Endometrial microvascular endothelial cells (primary cell): ENCODE measurements at regions not wholly inside any gene's neighbourhood (a gene's known extent, or its start where the extent isn't known, plus 50 kb on each side); places are given as distances from the start of the nearest gene placed in this dataset.

Experiments
- in situ Hi-C: cut with HindIII; loops from 2 replicates; pipeline ENCODE4 v1.10.0; 2017; ENCODE audit warnings: low sequenced_read_pairs, low pct_unique_long_range_greater_than_20kb; ENCODE audit errors: inconsistent ontology term

DNA sequence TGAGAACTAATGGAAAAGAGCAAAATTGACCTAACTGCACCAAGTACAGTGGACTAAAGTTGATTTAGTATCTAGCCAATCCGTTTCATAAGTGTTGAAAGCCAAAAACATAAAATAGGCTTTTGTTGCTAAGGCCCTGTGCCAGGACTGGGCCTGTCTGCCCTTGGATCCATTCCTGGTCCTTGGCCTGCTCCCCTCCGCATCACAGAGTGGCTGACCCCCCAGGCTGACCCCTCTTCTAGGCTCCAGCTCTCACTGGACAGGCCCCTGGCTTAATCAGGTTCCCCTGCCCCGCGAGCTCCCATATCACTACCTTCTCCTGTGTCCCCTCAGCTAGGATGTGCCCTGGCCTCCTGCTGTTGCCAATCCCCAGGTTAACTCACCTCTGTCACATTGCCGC, 313.6 kb upstream of the MYOCD start:
- in situ Hi-C loops = no loop called here

DNA sequence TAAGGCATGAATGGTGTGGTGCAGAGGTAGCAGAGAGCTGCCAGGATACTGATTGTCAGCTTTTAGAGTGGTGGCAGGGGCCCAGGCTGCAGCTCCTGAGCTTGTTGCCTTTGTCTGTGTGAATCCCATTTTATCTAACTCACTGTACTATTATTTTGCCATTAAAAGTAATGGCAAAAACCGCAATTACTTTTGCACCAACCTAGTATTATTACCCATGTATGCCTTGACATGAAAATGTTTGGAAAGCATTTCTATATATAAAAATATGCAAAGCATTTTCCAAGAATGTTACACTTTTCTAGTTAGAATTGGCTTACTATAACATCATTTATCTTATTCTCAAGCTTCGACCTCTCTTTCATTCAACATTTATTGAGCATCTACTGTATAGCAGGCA, 308.1 kb upstream of the MYOCD start:
- in situ Hi-C loops = no loop called here

DNA sequence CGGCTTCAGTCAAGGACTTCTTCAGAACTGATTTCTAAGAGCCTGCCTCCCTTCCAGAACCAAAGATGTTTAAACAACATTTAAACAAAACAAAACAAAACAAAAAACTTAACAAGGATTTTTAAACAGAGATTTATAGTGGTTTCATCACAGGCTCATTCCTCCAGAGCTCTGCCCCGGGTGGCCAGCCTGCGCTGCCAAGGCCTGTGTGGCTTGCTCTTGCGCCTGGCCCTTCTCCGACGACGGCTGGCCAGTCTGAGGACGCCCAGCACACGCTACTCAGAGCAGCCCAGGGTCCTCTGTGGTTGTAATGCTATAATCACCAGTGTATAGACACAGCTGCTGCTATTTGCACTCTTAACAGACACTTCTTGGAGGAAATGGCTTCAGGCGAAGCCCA, 307.2 kb upstream of the MYOCD start:
- in situ Hi-C loops = no loop called here

DNA sequence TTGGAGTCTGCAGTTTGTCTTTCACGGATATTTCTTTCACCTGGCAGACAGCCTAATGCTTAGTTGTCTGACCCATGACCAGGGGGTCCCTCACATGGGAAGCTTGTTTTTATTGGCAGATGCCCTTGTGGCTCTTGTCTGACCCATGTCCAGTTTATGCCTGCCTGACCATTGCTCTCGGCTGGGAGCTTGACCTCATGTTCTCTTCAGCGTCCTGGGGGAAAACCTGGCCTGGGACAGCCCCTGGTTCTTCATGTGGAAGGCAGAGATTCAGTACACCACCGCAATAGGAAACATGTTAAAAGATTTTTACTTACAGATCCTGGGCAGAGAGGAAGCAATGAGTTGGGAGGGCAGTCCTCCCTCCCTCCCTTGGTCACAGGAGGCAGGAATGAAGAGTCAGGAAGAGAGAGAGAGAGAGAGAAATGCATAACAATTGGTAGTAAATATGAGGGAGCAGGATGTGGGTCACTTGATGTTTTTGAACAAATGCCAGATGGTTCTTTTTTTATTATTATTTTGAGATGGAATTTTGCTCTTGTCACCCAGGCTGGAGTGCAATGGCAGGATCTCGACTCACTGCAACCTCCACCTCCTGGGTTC, 302.7 kb upstream of the MYOCD start:
- in situ Hi-C loops = no loop called here

DNA sequence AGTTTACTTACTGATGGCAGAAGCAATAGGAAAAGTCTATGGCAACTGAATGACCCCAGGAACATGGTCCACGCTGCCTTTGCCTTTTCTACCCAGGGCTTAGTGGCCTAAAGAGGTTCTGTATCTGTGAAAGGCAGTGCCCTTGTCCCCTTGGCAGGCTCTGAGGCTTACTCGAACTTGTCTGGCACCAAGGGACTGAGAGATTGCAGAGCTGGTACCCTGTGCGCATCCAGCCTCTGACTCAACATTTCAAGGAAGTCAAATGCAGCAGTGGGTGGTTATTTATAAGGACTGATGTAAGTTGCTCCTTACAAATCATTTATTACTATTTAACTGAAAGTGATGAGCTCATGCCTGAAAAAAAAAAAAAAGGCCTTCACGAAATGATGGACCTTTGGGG, 299.9 kb upstream of the MYOCD start:
- in situ Hi-C loops = no loop called here

DNA sequence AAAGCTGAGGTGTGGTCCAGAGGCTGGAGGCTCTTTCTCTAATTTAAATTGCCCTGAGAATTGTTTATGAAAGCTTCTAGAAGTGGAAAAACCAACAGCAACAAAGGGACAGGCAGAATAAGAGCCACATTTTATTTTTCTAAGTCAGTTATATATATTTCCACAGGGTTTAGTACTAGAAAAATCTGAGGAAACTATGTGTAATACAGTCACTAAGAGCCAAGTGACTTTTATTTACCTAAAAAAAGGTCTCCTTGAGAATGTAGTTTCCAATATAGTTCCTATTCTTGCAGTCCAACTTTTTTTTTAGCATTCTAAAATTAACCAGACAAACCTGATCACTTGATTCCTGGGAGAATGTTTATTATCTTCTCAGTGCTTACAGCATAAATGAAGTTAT, 296.6 kb upstream of the MYOCD start:
- in situ Hi-C loops = no loop called here

DNA sequence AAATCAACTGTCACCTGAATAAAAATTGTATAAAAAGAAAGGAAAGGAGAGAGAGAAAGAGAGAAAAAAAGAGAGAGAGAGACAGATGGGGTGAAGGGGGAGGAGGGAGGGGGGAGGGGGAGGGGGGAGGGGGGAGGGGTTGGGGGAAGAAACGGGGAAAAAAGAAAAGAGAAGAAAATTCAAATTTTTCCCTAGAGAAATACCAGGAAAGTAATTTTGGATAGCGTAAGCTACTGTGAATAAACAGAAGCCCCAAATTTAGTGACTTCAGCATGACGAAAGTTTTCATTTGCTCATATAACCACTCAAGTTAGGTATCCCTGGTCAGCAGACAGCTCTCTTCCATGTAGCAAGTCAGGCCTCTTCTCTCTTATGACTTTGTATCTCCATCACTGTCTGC, 289.4 kb upstream of the MYOCD start:
- in situ Hi-C loops = no loop called here

DNA sequence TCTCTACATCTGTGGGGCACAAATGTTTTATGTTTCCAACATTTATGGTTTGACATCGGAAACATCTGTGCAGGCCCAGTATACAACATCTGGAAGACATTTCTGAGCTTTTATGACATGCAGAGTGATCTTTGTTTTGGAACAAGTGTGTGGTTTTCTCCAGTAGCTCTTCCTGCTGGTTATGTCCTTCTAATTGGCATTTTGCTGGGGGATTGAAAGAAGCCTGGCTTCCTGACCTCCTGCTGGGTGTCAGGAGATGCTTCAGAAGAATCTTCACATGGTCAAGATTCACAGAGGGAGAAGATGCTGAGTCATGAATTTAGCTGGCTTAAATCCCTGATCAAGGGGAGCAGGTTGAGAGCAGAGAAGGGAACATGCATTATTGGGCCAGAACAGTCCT, 279.5 kb upstream of the MYOCD start:
- in situ Hi-C loops = no loop called here

DNA sequence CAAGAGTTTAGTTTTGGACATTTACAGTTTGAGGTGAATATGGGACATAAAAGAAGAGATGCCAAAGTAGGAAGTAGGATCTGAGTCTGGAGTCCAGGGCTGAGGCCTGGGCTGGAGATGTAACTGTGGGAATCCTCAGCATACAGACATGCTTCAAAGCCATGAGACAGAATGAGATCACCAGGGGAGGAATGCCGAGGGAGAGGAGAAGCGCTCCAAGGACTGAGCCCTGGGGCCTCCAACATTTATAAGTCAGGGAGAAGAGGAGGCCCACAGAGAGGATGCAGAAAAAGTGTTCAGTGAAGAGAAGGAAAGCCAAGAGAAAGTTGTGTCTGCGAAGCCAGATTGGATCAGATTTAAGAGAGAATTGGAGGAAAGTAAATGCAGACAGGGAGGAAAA, 277.5 kb upstream of the MYOCD start:
- in situ Hi-C loops = no loop called here

DNA sequence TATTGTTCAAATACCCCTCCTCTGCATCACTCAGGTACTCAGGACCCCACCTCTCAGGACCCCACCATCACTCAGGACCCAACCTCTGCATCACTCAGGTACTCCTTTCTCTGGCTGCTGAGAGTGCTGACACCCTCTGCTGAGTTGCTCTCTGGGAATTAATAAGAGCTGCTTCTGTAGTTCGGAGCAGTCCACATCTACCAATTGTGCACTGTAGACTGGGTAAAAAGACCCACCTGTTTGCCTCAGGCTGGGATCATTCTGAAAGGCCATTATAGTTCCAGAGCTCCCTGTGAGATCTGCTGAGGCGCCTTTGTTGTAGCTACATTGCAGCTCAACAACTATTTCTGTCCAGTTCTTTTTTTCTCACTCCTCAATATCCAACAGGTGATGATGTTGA, 276.3 kb upstream of the MYOCD start:
- in situ Hi-C loops = no loop called here

DNA sequence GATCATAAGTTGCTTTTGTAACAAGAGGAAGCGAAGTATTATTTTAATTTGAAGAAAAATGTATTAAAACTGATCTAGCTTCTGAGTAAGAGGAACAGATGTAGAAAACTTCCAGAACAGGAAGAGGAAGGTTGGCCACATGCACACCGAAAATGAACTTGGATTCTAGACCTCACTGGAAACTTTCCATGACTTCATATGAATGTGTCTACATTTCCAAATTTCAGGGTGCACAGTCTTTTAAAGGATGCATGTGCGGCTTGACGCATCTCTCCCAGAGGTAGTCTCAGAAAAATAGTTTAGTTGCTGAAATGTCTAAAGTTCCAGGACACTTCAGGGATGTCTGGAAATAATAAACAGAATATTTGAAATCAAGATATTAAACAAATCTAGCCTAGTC, 275.1 kb upstream of the MYOCD start:
- in situ Hi-C loops = no loop called here

DNA sequence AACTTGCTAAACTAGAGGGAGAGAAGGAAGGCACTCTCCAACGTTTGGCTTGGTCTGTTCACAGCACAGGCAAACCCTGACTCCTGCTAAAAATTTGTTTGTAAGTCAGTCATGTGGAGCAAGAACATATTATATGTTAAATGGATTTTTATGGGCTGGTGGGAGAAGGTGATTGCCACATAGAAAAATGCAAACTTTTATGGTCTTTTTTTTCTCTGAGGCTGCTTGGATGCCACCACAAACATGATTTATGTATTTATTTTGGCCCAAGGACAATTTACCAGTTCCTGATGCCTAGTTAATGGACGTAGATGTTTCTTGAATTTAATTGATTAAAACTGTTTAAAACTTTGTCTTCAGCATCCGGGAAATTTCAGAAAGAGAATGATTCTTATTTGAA, 274.2 kb upstream of the MYOCD start:
- in situ Hi-C loops = no loop called here

DNA sequence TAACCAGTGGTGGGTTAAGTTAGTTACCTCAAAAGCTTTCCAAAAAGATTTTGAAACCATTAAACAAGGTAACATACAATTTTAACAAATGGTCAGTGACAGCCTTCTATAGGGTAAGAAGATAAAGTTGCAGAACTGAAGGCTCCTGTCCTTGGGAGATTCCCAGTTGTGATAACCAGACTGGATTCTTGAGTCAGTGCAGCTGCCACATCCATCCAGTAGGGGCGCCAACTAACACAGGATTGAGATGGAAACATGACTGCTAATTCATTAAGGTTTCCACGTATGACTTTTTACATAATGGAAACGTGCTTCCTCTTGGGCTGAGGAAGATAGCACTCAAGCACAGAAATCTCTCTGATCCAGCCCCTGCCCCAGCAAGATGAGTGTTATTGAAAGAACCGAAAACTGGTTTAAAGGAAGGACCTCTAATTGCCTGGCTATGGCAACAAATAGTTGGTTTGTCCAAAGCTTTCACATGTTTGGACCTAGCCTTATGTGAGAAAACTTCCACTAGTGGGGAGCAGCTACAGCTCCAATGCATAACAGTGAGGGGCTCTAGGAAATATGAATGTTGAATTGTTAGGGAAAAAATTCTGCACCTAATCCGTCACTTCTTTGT, 269.8 kb upstream of the MYOCD start:
- in situ Hi-C loops = no loop called here

DNA sequence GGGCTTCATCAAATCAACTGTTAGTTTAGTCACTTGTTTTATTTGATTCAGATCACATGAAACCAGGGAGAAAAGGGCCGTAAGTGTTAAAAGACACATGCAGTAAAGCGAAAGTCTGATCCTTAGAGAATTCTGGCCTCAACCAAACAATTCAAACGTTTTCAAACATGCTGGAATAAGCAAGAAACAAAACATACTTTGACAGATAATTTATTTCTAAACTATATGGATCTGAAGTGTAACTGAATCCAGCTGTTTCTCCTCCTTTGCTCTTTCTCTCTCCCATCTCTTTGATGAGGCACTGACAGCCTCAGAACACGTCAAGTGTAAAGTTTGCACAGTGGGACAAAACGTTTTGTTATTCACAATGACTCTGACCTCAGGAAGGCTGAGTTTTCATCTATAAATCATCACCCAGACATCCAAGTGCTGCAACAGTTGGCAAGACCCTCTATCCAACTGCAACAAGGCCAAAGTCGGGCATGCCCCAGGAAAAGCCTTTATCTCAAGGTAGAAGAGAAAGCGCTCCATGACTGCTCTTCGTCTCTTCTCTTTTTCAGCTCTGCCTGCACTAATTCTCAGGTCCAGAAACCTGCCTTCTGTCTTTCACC, 267.1 kb upstream of the MYOCD start:
- in situ Hi-C loops = no loop called here

DNA sequence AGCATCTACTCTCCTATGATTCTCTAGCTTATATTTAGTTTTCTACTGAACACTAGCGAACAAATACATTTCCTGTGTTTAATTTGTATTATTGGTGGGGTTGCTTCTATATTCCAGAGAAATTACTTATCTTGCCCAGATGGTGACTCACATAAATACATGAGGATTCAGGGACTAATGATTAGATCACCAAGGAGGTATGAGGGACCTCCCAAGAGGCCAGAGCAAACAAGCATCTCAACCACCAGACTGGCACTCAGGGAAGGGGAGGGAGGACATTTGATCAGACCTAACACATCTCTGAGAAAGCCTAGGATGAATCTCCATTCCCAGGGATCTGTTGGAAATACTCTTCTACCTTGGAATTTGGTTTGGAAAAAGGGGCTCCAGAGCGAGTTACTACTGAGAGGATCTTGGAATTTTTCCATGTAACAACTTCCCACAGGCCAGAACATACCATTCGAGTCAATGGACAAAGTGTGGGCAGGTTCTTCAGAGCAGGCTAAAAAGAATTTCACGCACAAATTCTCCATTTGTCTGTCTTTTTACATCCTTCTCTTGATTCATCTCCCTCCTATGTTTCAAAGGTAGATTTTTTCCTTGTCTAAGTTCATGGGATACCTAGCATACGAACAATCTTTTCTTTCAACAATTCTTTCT, 262.6 kb upstream of the MYOCD start:
- in situ Hi-C loops = no loop called here

DNA sequence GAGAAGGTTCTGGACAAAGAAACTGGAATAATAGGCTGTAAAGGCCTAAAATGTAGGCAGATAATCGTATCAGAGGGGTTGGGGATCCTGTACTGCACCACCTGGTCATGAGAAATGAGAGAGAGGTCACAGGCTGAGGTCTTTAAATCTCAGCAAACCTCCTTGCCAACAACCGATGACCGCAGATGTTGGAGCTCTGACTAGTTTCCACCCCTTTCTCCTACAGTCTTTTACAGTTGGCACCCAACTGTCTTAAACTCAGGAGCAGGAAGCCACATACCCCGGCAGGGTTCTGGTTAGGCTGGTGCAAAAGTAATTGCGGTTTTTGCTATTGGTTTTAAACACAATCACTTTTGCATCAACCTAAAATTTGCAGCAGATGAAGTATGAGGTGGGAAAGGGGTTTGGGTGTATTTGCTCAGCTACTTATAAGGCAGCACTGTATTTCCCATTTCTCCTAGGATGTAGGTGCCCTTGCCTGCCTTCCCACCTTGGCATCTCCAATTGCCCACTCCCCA, 261.8 kb upstream of the MYOCD start:
- in situ Hi-C loops = no loop called here

DNA sequence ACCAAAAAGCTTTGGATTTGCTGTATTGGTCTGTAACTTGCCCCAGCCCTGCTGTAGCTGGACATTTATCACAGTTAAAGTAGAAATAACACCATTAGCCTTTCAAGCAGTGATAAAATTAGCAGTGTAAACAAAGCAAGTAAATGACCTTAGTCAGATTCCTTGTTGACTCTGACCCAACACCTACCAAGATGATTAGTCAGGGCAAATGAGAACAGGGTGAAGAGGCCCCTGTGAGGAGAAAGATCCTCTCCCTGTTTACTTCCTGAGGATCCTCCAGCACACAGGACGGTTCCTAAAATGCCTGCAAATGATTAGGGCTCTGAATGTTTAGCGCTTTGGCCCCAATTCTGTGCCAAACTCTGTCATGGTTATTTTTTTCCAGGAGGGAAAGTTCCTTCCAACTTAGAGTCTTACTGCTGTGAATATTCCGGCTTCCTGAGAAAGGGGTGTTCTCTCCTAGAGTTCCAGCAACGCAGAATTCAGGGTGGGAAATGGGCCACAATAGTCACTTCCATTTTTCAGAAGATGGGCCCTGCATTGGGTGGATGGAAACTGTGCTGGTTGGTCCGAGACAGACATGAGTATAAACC, 259.0 kb upstream of the MYOCD start:
- in situ Hi-C loops = no loop called here

DNA sequence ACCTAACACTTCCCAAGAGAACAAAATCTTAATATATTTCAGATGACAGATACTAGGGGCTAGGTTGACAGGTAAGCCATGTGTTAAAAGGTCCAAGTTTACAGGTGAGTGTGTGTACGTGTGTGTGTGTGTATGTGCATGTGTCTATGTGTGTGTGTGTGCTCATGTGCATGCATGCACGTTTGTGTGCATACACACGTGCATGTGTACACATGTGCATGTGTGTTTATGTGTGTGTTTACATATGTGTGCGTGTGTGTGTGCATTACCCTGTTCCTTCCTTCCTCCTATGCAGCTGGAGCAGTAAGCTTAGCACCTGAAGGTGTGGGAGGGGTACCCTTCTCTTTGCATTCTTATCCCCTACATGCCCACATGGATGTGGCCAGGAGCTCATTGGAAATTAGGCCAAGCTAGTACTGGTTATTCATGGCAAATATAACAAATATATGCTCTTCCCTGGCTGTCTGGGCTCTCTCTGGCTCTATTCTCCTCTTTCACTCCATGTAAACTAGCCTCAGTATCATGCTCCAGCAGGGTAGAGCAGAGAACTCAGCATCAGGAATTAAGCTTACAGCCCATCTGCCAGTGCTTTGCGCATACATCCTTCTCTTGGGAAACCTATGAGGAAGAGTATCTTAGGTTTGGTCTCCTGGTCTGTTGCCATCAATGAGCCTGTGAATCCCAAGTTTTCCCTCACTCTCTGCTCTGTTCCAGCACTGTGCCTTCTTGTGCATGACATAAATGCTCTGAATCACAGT, 258.0 kb upstream of the MYOCD start:
- in situ Hi-C loops = no loop called here

DNA sequence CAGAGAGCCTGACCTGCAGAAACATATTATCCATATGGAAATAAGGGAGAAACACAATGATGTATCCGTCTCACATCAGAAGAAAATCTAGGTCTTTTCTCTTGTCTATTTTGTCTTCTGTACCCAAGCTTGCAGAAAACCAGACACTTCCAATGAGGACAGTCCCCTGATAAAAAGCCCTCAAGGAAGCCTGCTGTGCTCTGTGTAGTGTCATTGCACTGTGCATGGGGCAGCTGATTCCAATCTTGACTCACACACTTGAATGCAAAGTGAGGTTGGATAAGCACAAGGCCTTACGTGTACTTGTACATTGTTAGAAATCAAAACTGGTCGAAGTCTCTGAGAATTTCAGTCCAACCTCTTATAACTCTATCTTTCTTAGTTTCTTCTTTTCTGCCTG, 256.6 kb upstream of the MYOCD start:
- in situ Hi-C loops = no loop called here
